ENCODE measurements at regions not wholly inside any gene's neighbourhood (a gene's known extent, or its start where the extent isn't known, plus 50 kb on each side); places are given as distances from the start of the nearest gene placed in this dataset.

- H3K23ac ChIP-seq (ENCODE audit: low read length): no peak overlapping the region
Observed at GRCh38 chr10:120713573-120714205, 137.5 kb upstream of the WDR11 start.

DNA sequence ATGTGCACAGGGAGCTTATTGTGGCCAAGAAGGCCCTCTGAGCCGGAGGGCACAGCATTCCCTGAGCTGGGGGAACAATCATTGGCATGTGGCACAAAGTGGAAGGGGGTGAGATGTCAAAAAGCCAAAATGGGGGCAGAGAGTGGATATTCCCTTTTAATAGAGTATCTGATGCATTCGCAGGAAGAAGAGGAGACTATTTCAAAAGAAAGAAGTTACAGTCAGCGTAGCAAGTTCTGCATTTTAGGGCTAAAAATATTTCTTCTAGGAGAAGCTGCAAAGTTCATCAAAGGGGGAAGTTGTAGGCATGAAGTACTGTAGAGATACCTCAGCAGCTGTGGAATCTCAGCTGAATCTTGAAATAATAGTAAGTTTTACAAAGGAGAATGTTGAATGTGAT, 136.0 kb upstream of the WDR11 start:
- no peaks in the 10 kb centered on the region for H3K79me1 ChIP-seq (ENCODE audit: low read length)
- no peak overlapping the region for H4K91ac ChIP-seq (ENCODE audit: low read depth, low read length)
- no peak overlapping the region for H2AK5ac ChIP-seq (ENCODE audit: low read length)
- H4K12ac ChIP-seq (ENCODE audit: low read depth, low read length): no peak overlapping the region
- H3K9ac ChIP-seq (ENCODE audit: low read length): no peak overlapping the region
- no peak overlapping the region for H3K14ac ChIP-seq (ENCODE audit: low read length)
- H3K36me3 ChIP-seq (ENCODE audit: control insufficient read depth in 1 of 2, insufficient read depth in 2 of 2, low read length in 2 of 2): no peaks in the 10 kb centered on the region
- H3K18ac ChIP-seq (ENCODE audit: low read length): no peak overlapping the region
- DNase-seq: peak in 1 of 2 donors; percentile 20
- no peak overlapping the region for H2AFZ ChIP-seq (ENCODE audit: insufficient read depth, low read length, poor library complexity)
- H3K9me3 ChIP-seq (ENCODE audit: insufficient read depth, low read depth, low read length): no peaks in the 10 kb centered on the region
- no peaks in the 10 kb centered on the region for H3K79me2 ChIP-seq (ENCODE audit: control insufficient read depth, insufficient read depth, low read length, poor library complexity)
- no peak overlapping the region for H2BK5ac ChIP-seq (ENCODE audit: low read depth, low read length, poor library complexity)
- no peak overlapping the region for H3K4me3 ChIP-seq (ENCODE audit: low read depth, low read length)
- no peak overlapping the region for H3K4me2 ChIP-seq (ENCODE audit: low read length)
- no peak overlapping the region for H4K8ac ChIP-seq (ENCODE audit: low read depth, low read length)
- no CpG with 5 or more reads among the region's 3 CpGs for WGBS (ENCODE audit: extremely low coverage, insufficient coverage, insufficient read length)
- H3K23ac ChIP-seq (ENCODE audit: low read length): no peak overlapping the region
- H2BK120ac ChIP-seq (ENCODE audit: insufficient read depth, low read length, poor library complexity): no peak overlapping the region
- H3K27me3 ChIP-seq (ENCODE audit: insufficient read depth, low read length): no peaks in the 10 kb centered on the region
- H2BK12ac ChIP-seq (ENCODE audit: low read length): no peak overlapping the region
- H3K4ac ChIP-seq (ENCODE audit: low read depth, low read length): no peak overlapping the region
- no peaks in the 10 kb centered on the region for H3K4me1 ChIP-seq (ENCODE audit: control insufficient read depth in 1 of 2, insufficient read depth in 2 of 2, low read length in 2 of 2)
- H3K27ac ChIP-seq (ENCODE audit: low read depth, low read length): no peak overlapping the region

More at GRCh38 chr10:120713573-120714205, 137.5 kb upstream of the WDR11 start:
- Histone ChIP-seq H3K4me1 (ENCODE audit: control insufficient read depth in 1 of 2, insufficient read depth in 2 of 2, low read length in 2 of 2) (no peaks in the 10 kb centered on the region), H2BK5ac (ENCODE audit: low read depth, low read length, poor library complexity) (no peak overlapping the region), H3K4me3 (ENCODE audit: low read depth, low read length) (no peak overlapping the region), H3K27me3 (ENCODE audit: insufficient read depth, low read length) (no peaks in the 10 kb centered on the region), H3K79me1 (ENCODE audit: low read length) (no peaks in the 10 kb centered on the region), H3K14ac (ENCODE audit: low read length) (no peak overlapping the region), H2AK5ac (ENCODE audit: low read length) (no peak overlapping the region), H3K36me3 (ENCODE audit: control insufficient read depth in 1 of 2, insufficient read depth in 2 of 2, low read length in 2 of 2) (no peaks in the 10 kb centered on the region), H3K27ac (ENCODE audit: low read depth, low read length) (no peak overlapping the region), H3K18ac (ENCODE audit: low read length) (no peak overlapping the region), H2AFZ (ENCODE audit: insufficient read depth, low read length, poor library complexity) (no peak overlapping the region), H2BK120ac (ENCODE audit: insufficient read depth, low read length, poor library complexity) (no peak overlapping the region), H4K91ac (ENCODE audit: low read depth, low read length) (no peak overlapping the region), H4K12ac (ENCODE audit: low read depth, low read length) (no peak overlapping the region), H3K79me2 (ENCODE audit: control insufficient read depth, insufficient read depth, low read length, poor library complexity) (no peaks in the 10 kb centered on the region), H3K4me2 (ENCODE audit: low read length) (no peak overlapping the region), H4K8ac (ENCODE audit: low read depth, low read length) (no peak overlapping the region), H3K9me3 (ENCODE audit: insufficient read depth, low read depth, low read length) (no peaks in the 10 kb centered on the region), H2BK12ac (ENCODE audit: low read length) (no peak overlapping the region), H3K4ac (ENCODE audit: low read depth, low read length) (no peak overlapping the region), H3K9ac (ENCODE audit: low read length) (no peak overlapping the region)
- WGBS (ENCODE audit: extremely low coverage, insufficient coverage, insufficient read length): no CpG with 5 or more reads among the region's 2 CpGs
- peak in 1 of 2 donors; percentile 19 for DNase-seq

DNA sequence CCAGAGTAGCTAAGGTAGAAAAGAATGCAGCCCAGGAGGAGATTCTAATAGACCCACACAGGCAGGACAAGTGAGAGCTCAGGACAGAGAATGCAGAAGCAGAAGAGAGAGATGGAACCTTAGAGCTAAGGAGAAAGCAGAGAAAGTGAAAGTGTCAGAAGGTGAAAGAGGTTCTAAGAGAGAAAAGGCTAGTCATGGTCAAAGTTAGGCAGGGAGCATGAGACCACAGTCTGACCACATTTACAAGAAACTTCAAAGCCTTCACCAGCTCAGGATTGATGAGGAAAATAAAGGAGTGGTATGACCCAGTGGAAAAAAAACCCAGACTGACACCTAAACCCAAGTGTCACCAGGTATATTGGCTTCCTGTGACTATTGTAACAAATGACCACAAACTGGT, 131.8 kb upstream of the WDR11 start:
- no peak overlapping the region for H2BK5ac ChIP-seq (ENCODE audit: low read depth, low read length, poor library complexity)
- H3K14ac ChIP-seq (ENCODE audit: low read length): no peak overlapping the region
- H3K4me1 ChIP-seq (ENCODE audit: control insufficient read depth in 1 of 2, insufficient read depth in 2 of 2, low read length in 2 of 2): no peaks in the 10 kb centered on the region
- H3K27ac ChIP-seq (ENCODE audit: low read depth, low read length): no peak overlapping the region
- H3K79me1 ChIP-seq (ENCODE audit: low read length): no peaks in the 10 kb centered on the region
- no peak overlapping the region for H4K91ac ChIP-seq (ENCODE audit: low read depth, low read length)
- H2BK12ac ChIP-seq (ENCODE audit: low read length): no peak overlapping the region
- no peak overlapping the region for H4K8ac ChIP-seq (ENCODE audit: low read depth, low read length)
- H3K4me2 ChIP-seq (ENCODE audit: low read length): no peak overlapping the region
- H3K18ac ChIP-seq (ENCODE audit: low read length): no peak overlapping the region
- no peak overlapping the region for H3K9ac ChIP-seq (ENCODE audit: low read length)
- no peaks in the 10 kb centered on the region for H3K79me2 ChIP-seq (ENCODE audit: control insufficient read depth, insufficient read depth, low read length, poor library complexity)
- no peaks in the 10 kb centered on the region for H3K27me3 ChIP-seq (ENCODE audit: insufficient read depth, low read length)
- H2AFZ ChIP-seq (ENCODE audit: insufficient read depth, low read length, poor library complexity): no peak overlapping the region
- H2AK5ac ChIP-seq (ENCODE audit: low read length): no peak overlapping the region
- no peak for DNase-seq
- no peak overlapping the region for H3K4me3 ChIP-seq (ENCODE audit: low read depth, low read length)
- H2BK120ac ChIP-seq (ENCODE audit: insufficient read depth, low read length, poor library complexity): no peak overlapping the region
- no peak overlapping the region for H3K4ac ChIP-seq (ENCODE audit: low read depth, low read length)
- H3K9me3 ChIP-seq (ENCODE audit: insufficient read depth, low read depth, low read length): no peaks in the 10 kb centered on the region
- no peak overlapping the region for H3K23ac ChIP-seq (ENCODE audit: low read length)
- no peak overlapping the region for H4K12ac ChIP-seq (ENCODE audit: low read depth, low read length)
- no peaks in the 10 kb centered on the region for H3K36me3 ChIP-seq (ENCODE audit: control insufficient read depth in 1 of 2, insufficient read depth in 2 of 2, low read length in 2 of 2)

GRCh38 chr10:120727001-120727400, 124.2 kb upstream of the WDR11 start:
- H3K79me1 ChIP-seq (ENCODE audit: low read length): no peaks in the 10 kb centered on the region
- H3K4me2 ChIP-seq (ENCODE audit: low read length): no peak overlapping the region
- WGBS (ENCODE audit: extremely low coverage, insufficient coverage, insufficient read length): no CpG with 5 or more reads among the region's 2 CpGs
- H3K9ac ChIP-seq (ENCODE audit: low read length): no peak overlapping the region
- H3K79me2 ChIP-seq (ENCODE audit: control insufficient read depth, insufficient read depth, low read length, poor library complexity): no peaks in the 10 kb centered on the region
- H3K36me3 ChIP-seq (ENCODE audit: control insufficient read depth in 1 of 2, insufficient read depth in 2 of 2, low read length in 2 of 2): no peaks in the 10 kb centered on the region
- no peak overlapping the region for H2AK5ac ChIP-seq (ENCODE audit: low read length)
- H2BK12ac ChIP-seq (ENCODE audit: low read length): no peak overlapping the region
- no peak overlapping the region for H2BK120ac ChIP-seq (ENCODE audit: insufficient read depth, low read length, poor library complexity)
- no peak overlapping the region for H4K91ac ChIP-seq (ENCODE audit: low read depth, low read length)
- no peak overlapping the region for H3K4me3 ChIP-seq (ENCODE audit: low read depth, low read length)
- no peak overlapping the region for H3K4ac ChIP-seq (ENCODE audit: low read depth, low read length)
- no peak overlapping the region for H4K8ac ChIP-seq (ENCODE audit: low read depth, low read length)
- no peaks in the 10 kb centered on the region for H3K4me1 ChIP-seq (ENCODE audit: control insufficient read depth in 1 of 2, insufficient read depth in 2 of 2, low read length in 2 of 2)
- no peak overlapping the region for H2BK5ac ChIP-seq (ENCODE audit: low read depth, low read length, poor library complexity)
- no peaks in the 10 kb centered on the region for H3K9me3 ChIP-seq (ENCODE audit: insufficient read depth, low read depth, low read length)
- H3K27me3 ChIP-seq (ENCODE audit: insufficient read depth, low read length): no peaks in the 10 kb centered on the region
- DNase-seq: no peak
- H3K14ac ChIP-seq (ENCODE audit: low read length): no peak overlapping the region
- no peak overlapping the region for H3K18ac ChIP-seq (ENCODE audit: low read length)
- H4K12ac ChIP-seq (ENCODE audit: low read depth, low read length): no peak overlapping the region
- H3K23ac ChIP-seq (ENCODE audit: low read length): no peak overlapping the region
- no peak overlapping the region for H3K27ac ChIP-seq (ENCODE audit: low read depth, low read length)
- H2AFZ ChIP-seq (ENCODE audit: insufficient read depth, low read length, poor library complexity): no peak overlapping the region

All from trophoblast cell (in vitro differentiated cells and primary cell).